HuH-7 (cell line): ENCODE measurements at regions not wholly inside any gene's neighbourhood (a gene's known extent, or its start where the extent isn't known, plus 50 kb on each side); places are given as distances from the start of the nearest gene placed in this dataset.
A peak's percentile ranks its signal among the peaks of the same experiment; 100 is the strongest.

ENCODE experiments used
- DNase-seq: peaks from one replicate; pipeline ENCODE4 v3.0.0; 2011; ENCODE audit warnings: low spot score

GRCh38 chr20:7346562-7346961 is 579.1 kb downstream of the BMP2 start:
- DNase-seq: no peak

DNA sequence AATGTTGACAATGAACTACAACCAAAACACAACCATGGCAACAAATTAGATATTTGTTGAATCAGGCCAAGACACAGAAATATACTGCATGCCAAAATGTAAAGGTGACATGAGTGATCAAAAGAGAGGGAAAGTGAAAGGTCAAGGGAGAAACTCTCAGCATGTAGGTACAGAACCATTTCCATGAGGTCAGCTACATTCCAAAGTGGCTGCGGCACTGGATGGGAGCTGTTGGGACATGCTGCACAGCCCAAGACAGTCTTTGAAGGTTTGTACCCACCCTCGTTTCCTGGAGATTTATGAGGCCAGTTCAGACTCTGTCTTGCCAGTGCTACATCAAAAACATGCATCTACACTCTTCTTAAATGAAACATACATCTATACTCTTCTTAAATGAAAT is 579.9 kb downstream of the BMP2 start:
- DNase-seq: no peak

DNA sequence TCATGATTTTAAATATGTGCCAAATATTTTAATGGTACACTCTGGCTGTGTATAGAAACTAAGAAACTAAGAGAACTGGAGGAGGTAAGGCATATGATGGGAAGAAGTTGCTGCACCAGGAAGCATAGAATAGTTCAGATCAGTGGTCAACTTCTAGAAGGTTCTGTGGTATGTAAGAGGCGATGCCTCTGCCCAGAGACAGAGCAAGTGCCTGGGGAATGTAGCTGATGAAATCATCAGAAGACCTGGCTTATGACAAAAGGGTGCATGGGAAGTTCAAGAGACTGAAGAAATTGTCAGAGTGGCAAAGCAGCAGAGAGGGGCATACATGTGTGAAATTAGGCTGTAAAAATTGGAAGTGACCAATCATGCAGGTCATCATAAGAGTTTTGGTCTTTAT is 580.8 kb downstream of the BMP2 start:
- DNase-seq: no peak

DNA sequence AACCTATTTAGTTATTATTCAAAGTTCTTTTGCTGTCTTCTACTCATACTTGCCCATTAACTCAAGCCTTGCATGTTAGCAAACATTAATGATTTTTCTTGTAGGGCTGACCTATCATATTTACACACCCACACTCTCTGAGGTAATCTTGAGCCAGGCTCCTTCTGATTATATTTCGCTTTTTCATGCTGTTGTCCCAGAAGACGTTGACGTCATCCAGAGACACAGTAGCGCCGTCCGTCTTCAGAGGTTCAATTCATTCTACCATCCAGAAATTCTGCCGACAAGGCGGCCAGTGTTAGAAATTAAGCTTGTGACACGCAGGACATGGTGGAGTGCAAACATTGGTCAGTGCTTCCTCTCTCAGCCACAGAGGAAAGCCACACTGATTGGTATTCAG is 584.7 kb downstream of the BMP2 start:
- DNase-seq: no peak

GRCh38 chr20:7355051-7355450 is 585.2 kb downstream of the HAO1 start:
- no peak for DNase-seq

DNA sequence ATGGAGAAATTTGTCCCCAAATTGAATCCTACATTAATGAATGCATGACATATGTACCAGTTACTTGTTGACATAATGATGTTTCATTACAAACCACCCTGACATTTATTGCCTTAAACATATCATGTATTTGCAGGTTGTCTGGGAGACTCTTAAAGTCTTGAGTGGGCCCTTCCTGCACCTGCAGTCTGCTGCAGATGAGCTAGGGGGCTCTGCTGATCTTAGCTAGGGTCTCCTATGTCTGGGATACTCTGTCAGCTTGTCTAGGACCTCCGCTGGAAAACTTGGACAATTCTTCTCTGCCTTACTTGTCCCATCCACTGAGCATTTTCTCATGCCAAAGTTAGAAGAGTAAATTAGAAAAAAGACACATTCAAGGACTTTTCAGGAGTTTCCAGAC is 581.6 kb downstream of the HAO1 start:
- DNase-seq: peak; percentile 15

DNA sequence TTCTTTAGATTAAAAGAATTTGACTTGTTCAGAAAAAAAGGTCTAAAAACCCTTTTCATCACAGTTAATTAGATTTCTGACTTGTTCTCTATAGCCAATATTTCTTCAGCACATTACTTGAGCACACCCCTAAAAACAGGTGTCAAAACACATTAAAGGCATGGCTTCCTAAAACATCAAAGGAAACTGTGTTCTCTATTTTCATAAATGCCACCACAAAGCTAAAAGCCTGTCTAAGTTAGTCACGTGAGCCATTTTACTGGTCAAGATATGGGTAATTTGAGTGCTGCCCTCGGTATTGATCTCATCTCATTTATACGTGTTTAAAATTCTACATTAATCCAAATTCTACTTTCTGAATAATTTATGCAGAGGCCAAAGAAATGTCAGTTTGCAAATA is 580.5 kb downstream of the HAO1 start:
- no peak for DNase-seq

DNA sequence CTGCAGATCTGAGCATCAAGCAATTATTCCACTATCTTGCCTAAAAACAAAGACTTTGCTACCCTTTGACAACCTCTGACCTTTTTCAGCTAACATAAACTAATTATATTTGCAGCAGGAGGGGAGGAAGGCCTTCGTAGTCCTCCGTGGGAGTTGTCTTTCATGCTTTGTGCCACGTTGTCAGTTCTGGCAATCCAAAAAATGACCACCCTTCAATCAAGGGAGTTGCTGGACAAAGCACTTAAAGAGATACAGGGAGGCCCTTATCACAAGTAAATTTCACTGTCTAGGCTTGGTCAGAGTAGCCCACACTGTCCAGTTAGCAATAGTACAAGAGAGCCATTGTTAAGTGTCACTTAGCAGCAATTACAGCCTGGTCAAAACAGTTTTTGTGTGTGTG is 578.9 kb downstream of the HAO1 start:
- no peak for DNase-seq

GRCh38 chr20:7361931-7362330 is 578.3 kb downstream of the HAO1 start:
- no peak for DNase-seq

- no peak for DNase-seq
These were observed 577.7 kb downstream of the HAO1 start for GRCh38 chr20:7362601-7363000.

DNA sequence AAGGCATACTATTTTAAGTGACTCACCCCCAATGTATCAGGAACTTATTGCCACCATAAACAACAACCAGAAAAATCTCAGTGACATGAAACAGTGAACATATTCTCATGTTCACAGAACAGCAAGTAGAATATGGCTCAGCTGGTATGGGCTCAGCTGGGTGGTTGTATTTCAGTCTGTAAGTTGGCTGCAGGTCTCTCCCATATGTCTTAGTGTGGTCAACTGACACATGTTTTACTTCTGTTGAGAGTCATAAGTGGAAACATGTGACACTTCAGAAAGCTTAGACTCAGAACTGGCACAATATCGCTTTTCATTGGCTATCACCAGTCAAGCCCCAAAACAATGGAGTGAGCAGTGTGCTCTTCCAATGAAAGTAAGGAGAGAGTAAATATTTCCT is 574.1 kb downstream of the HAO1 start:
- DNase-seq: no peak

DNA sequence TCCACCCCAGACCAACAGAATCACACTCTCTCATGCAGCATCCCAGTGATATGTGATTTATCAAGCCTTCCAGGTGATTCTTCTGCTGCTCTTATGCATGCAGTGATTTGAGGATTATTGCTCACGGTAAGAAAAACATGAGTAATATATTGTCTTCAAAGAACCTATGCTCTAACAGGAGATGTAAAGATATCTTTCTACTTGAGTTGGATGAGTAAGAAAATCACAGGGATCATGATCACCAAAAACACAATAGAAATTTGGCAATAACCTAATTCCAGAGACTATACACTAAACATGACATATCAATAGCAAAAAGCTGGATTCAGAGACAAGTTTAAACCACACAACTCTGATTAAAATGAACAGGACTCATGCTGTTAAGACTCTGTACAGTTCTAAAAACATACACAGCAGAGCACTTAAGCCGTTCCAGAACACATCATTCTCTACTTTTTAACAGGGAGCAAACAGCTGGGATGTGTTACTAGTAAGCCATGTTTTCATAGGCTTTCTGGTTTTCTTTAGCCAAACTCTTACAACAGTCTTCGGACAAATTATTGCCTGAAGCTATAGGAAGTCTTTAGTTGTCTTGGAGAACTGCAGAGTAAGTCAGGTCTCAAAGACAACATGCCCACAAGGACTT is 568.6 kb downstream of the HAO1 start:
- DNase-seq: no peak

DNA sequence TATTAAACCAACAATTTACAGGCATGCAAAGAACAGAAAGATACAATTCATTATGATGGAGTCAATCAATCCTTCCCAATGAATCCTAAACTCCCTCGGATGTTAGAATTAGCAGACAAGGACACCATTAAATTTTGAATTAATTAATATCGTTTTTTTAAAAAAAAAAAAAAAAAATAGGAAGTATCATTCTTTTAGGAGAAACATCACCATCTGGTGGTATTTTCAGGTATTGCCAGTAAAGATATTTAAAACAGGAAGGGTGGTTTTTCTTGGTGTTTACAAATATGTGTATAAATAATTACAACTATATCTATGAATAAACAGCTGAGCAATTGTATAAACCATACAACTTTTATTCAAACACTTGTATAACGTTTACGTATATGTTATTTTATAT is 564.4 kb downstream of the HAO1 start:
- DNase-seq: no peak

DNA sequence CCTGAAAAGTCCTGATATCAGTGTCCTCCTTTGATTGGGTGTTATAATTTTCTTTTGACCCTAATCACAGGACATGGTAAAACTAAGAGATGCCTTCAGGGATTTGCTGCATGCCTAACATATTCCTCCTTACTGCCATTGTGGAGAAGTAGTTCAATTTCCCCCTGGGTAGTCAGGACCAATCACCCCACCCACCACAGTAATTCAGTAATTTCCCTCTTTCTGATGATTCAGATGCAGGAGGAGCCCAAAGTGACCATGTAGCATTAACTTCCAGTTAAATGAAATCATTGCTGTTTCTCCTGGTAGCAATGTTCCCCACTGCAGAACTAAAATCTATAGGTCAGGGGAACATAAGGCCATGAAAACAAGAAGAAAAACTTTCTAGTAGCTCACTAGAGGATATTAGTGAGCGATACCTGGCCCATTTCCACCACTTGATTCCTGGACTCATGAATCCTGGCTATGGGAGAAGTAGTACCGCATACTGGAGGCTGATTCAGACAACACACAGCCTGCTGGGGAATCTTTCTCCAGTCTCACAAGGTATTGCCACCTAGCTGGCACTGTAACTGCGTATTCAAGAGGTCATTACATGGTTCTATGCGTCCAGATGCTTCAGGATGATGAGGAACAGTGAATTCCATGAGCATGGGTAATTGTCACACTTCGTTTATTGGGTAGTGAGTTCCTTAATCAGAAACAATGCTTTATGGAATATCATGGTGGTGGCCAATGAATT is 561.2 kb downstream of the HAO1 start:
- DNase-seq: no peak

GRCh38 chr20:7379621-7380220 is 560.5 kb downstream of the HAO1 start:
- no peak for DNase-seq

GRCh38 chr20:7383216-7383615 is 557.0 kb downstream of the HAO1 start:
- no peak for DNase-seq

DNA sequence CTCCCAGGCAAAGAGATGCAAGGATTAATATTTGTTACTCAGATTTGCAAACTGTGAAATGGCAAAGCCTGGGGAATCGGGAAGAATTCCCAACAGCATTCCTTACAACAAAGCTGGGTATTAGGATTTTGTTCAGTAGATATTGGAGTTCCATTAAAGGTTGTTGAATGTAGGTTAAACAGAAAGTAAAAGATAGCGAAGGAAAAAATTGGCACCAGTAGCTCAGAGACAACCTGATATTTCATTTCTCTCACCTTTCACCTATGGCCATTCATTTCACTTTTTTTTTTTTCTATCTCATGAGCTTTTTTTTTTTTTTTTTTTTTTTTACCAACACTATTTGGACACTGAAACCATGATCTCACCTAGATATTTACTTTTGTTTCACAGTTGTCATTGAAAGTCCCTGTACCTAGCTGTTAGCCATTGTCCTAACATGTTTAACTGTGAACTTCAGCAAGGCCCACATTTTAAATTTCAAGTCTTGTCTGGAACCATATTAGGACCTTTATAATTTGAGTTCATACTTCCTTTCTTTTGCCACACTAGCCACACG is 552.5 kb downstream of the HAO1 start:
- no peak for DNase-seq

DNA sequence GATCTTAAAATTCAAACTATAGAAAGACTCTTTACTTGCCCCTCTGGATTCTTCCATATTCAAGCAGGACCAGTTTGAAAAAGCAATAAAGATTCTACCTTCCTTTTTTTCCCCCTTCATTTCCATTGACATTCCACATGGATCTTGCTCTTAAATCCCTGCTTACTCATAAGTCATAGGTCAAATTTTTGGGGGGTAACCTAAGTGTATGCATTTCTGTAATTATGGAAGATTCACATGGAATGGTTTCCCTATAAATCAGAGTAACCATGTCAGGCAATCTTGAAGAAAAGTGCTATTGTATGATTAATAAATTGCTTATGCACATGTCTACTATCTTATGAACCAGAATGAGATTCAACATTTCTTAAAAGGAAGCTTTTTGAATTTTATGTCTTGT is 551.0 kb downstream of the HAO1 start:
- no peak for DNase-seq

GRCh38 chr20:7392542-7393206 is 547.6 kb downstream of the HAO1 start:
- DNase-seq: no peak

- no peak for DNase-seq
These were observed 541.1 kb downstream of the HAO1 start for GRCh38 chr20:7399114-7399513.

DNA sequence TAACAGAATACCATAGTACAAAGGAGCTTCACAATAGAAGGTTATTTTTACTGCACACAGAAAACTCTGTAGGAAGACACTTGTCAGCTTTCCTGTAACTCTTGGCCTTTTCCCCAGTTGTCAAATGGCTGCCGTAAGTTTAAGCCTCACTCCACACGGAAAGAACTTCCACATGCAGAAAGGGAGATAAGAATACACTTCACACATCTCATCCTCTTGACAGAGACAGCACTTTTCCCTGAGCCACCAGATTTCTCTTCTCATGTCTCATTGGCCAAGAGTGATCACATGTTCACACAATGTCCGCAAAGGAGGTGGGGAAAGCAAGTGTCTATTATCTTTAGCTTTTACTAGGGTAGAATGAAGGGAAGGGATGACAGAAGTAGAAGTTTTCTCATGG is 540.7 kb downstream of the HAO1 start:
- DNase-seq: no peak

- no peak for DNase-seq
These were observed 533.6 kb downstream of the HAO1 start for GRCh38 chr20:7406671-7407070.

- no peak for DNase-seq
These were observed 530.1 kb downstream of the HAO1 start for GRCh38 chr20:7410150-7410549.
